Hematopoietic multipotent progenitor cell (in vitro differentiated cells): ENCODE measurements at regions not wholly inside any gene's neighbourhood (a gene's known extent, or its start where the extent isn't known, plus 50 kb on each side); places are given as distances from the start of the nearest gene placed in this dataset.
A peak's percentile ranks its signal among the peaks of the same experiment; 100 is the strongest.
"Not testable (repeated sequence)": the region's sequence is repeated elsewhere in the genome, so short reads cannot be mapped to it uniquely, and the experiment has no call there.

ENCODE experiments used
- DNase-seq, 3 donors: peaks; one replicate each; pipeline ENCODE4 v3.0.0-alpha.2; 2011 to 2015; ENCODE audit warnings: low read depth in 2 of 3, low spot score in 2 of 3

GRCh38 chr6:43925636-43926139, 155.7 kb downstream of the VEGFA start:
- not testable (repeated sequence) for DNase-seq

GRCh38 chr6:43924222-43924702, 154.3 kb downstream of the VEGFA start:
- DNase-seq = peak in 2 of 3 donors; percentile 66 to 82

GRCh38 chr6:43923376-43924221, 153.6 kb downstream of the VEGFA start:
- no peak for DNase-seq

- no peak for DNase-seq
Measured at GRCh38 chr6:43922426-43923375, 152.7 kb downstream of the VEGFA start.

- DNase-seq = no peak
Measured at GRCh38 chr6:43921548-43922425, 151.8 kb downstream of the VEGFA start.

GRCh38 chr6:43921039-43921438, 151.0 kb downstream of the VEGFA start:
- no peak for DNase-seq

GRCh38 chr6:43919774-43920173, 149.8 kb downstream of the VEGFA start:
- DNase-seq = no peak

GRCh38 chr6:43917878-43918382, 147.9 kb downstream of the VEGFA start:
- DNase-seq = no peak

- DNase-seq = no peak
Measured at GRCh38 chr6:43916924-43917877, 147.2 kb downstream of the VEGFA start.

GRCh38 chr6:43915986-43916923, 146.2 kb downstream of the VEGFA start:
- DNase-seq = no peak

- no peak for DNase-seq
Measured at GRCh38 chr6:43915208-43915869, 145.3 kb downstream of the VEGFA start.

GRCh38 chr6:43914272-43915147, 144.5 kb downstream of the VEGFA start:
- no peak for DNase-seq

- DNase-seq = no peak
Measured at GRCh38 chr6:43913375-43914271, 143.6 kb downstream of the VEGFA start.

- DNase-seq = no peak
Measured at GRCh38 chr6:43912598-43913371, 142.8 kb downstream of the VEGFA start.
